ENCODE measurements at regions not wholly inside any gene's neighbourhood (a gene's known extent, or its start where the extent isn't known, plus 50 kb on each side); places are given as distances from the start of the nearest gene placed in this dataset.

DNA sequence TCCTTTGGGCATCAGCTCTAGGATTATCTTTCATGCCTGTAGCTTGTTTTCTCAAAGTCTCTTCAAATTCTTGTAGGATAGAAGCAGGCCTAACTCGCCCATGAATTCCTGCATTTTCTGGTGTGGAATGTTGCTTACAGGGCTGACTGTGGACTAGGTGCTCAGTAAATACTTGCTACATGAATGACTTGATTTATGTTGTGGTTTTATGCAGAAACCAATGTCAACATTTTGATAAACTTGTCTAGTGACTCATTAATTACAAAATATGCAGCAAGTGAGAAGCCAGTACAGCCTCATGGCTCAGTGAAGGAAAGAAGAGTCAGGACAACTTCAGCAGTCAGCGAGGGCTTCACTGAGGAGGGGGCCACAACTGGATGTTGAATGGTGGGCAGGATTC is 110.6 kb upstream of the SIX2 start:
- TF ChIP-seq, protein P1, sequence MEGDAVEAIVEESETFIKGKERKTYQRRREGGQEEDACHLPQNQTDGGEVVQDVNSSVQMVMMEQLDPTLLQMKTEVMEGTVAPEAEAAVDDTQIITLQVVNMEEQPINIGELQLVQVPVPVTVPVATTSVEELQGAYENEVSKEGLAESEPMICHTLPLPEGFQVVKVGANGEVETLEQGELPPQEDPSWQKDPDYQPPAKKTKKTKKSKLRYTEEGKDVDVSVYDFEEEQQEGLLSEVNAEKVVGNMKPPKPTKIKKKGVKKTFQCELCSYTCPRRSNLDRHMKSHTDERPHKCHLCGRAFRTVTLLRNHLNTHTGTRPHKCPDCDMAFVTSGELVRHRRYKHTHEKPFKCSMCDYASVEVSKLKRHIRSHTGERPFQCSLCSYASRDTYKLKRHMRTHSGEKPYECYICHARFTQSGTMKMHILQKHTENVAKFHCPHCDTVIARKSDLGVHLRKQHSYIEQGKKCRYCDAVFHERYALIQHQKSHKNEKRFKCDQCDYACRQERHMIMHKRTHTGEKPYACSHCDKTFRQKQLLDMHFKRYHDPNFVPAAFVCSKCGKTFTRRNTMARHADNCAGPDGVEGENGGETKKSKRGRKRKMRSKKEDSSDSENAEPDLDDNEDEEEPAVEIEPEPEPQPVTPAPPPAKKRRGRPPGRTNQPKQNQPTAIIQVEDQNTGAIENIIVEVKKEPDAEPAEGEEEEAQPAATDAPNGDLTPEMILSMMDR (optimal IDR thresholded peaks at IDR 0.05 in 1 of 3, IDR thresholded peaks at IDR 0.05 in 1 of 3, conservative IDR thresholded peaks at IDR 0.05 in 1 of 3; ENCODE audit: extremely low read depth in 1 of 3, insufficient read depth in 2 of 3, low read length in 3 of 3): no peak
- TF ChIP-seq EZH2 (IDR thresholded peaks at IDR 0.05; ENCODE audit: low read length): no peak
- Histone ChIP-seq H4K20me1 (ENCODE audit: control insufficient read depth, extremely low read depth, insufficient read depth, low read length) (no peaks in the 10 kb centered on the region), H3K27me3 (ENCODE audit: control insufficient read depth, extremely low read depth, insufficient read depth, low read length) (peaks cover 8% of the 10 kb centered on the region), H2AFZ (ENCODE audit: control insufficient read depth, low read length) (no peak overlapping the region), H3K36me3 (ENCODE audit: control insufficient read depth in 2 of 2, extremely low read depth in 1 of 2, insufficient read depth in 2 of 2, low read length in 2 of 2) (no peaks in the 10 kb centered on the region), H3K79me2 (ENCODE audit: control insufficient read depth, insufficient read depth, low read length) (no peaks in the 10 kb centered on the region), H3K9me1 (ENCODE audit: control insufficient read depth, extremely low read depth, insufficient read depth, low read length) (no peaks in the 10 kb centered on the region), H3K4me1 (ENCODE audit: control insufficient read depth, extremely low read depth, insufficient read depth, low read length) (peaks cover 5% of the 10 kb centered on the region), H3K27ac (ENCODE audit: control insufficient read depth, insufficient read depth, low read length) (no peak overlapping the region), H3K9ac (ENCODE audit: control insufficient read depth, extremely low read depth, insufficient read depth, low read length) (no peak overlapping the region), H3K4me3 (ENCODE audit: control insufficient read depth in 2 of 3, extremely low read depth in 1 of 3, insufficient read depth in 2 of 3, low read depth in 1 of 3, low read length in 3 of 3) (no peak overlapping the region), H3K9me3 (ENCODE audit: control insufficient read depth, low read depth, low read length) (no peaks in the 10 kb centered on the region), H3K4me2 (ENCODE audit: control insufficient read depth, extremely low read depth, insufficient read depth, low read depth, low read length) (no peak overlapping the region)
- peak; percentile 13 for DNase-seq (ENCODE audit: low read depth, low spot score)
- dilution Hi-C loops (cut with MboI; ENCODE audit: extremely low pct_ligation_motif_present, low sequenced_read_pairs): no loop called here
- FAIRE-seq: no peak

- Histone ChIP-seq H4K20me1 (ENCODE audit: control insufficient read depth, extremely low read depth, insufficient read depth, low read length) (no peaks in the 10 kb centered on the region), H3K4me2 (ENCODE audit: control insufficient read depth, extremely low read depth, insufficient read depth, low read depth, low read length) (no peak overlapping the region), H3K36me3 (ENCODE audit: control insufficient read depth in 2 of 2, extremely low read depth in 1 of 2, insufficient read depth in 2 of 2, low read length in 2 of 2) (no peaks in the 10 kb centered on the region), H3K4me1 (ENCODE audit: control insufficient read depth, extremely low read depth, insufficient read depth, low read length) (peaks cover 5% of the 10 kb centered on the region), H3K9me1 (ENCODE audit: control insufficient read depth, extremely low read depth, insufficient read depth, low read length) (no peaks in the 10 kb centered on the region), H3K79me2 (ENCODE audit: control insufficient read depth, insufficient read depth, low read length) (no peaks in the 10 kb centered on the region), H3K9ac (ENCODE audit: control insufficient read depth, extremely low read depth, insufficient read depth, low read length) (no peak overlapping the region), H2AFZ (ENCODE audit: control insufficient read depth, low read length) (no peak overlapping the region), H3K27me3 (ENCODE audit: control insufficient read depth, extremely low read depth, insufficient read depth, low read length) (peaks cover 8% of the 10 kb centered on the region), H3K4me3 (ENCODE audit: control insufficient read depth in 2 of 3, extremely low read depth in 1 of 3, insufficient read depth in 2 of 3, low read depth in 1 of 3, low read length in 3 of 3) (no peak overlapping the region), H3K27ac (ENCODE audit: control insufficient read depth, insufficient read depth, low read length) (no peak overlapping the region), H3K9me3 (ENCODE audit: control insufficient read depth, low read depth, low read length) (no peaks in the 10 kb centered on the region)
- no peak for FAIRE-seq
- dilution Hi-C loops (cut with MboI; ENCODE audit: extremely low pct_ligation_motif_present, low sequenced_read_pairs): no loop called here
- TF ChIP-seq, protein P1 (optimal IDR thresholded peaks at IDR 0.05 in 1 of 3, IDR thresholded peaks at IDR 0.05 in 1 of 3, conservative IDR thresholded peaks at IDR 0.05 in 1 of 3; ENCODE audit: extremely low read depth in 1 of 3, insufficient read depth in 2 of 3, low read length in 3 of 3): no peak
- TF ChIP-seq EZH2 (IDR thresholded peaks at IDR 0.05; ENCODE audit: low read length): no peak
- no peak for DNase-seq (ENCODE audit: low read depth, low spot score)
Measured at GRCh38 chr2:45119038-45119437, 109.8 kb upstream of the SIX2 start.

Data from keratinocyte (primary cell).